Activated T-cell treated with anti-CD3 and anti-CD28 coated beads for 48 hours (primary cell): ENCODE measurements at regions not wholly inside any gene's neighbourhood (a gene's known extent, or its start where the extent isn't known, plus 50 kb on each side); places are given as distances from the start of the nearest gene placed in this dataset.

Experiments
- DNase-seq: peaks from one replicate; pipeline ENCODE4 v3.0.0-alpha.2; 2020; ENCODE audit warnings: low read depth

DNA sequence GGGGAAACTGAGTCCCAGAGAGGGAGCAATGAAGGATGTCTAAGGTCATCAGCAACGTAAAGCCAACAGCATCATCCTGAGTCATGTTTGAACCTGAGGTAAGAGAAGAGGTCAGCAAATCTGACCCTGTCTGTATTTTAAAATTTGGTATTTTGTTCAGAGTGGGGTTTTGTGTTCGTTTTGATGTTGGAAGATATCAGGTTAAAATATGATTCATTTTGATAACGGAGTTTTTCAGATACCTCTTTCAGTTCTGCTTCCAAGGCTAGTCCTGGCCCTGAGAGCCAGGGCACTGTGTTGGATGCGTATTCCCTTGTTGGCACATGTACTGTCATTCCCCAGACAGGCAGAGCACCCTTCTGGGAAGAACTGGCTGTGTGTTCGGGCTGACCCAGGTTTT lies 291.0 kb downstream of the NSG2 start:
- DNase-seq = no peak

DNA sequence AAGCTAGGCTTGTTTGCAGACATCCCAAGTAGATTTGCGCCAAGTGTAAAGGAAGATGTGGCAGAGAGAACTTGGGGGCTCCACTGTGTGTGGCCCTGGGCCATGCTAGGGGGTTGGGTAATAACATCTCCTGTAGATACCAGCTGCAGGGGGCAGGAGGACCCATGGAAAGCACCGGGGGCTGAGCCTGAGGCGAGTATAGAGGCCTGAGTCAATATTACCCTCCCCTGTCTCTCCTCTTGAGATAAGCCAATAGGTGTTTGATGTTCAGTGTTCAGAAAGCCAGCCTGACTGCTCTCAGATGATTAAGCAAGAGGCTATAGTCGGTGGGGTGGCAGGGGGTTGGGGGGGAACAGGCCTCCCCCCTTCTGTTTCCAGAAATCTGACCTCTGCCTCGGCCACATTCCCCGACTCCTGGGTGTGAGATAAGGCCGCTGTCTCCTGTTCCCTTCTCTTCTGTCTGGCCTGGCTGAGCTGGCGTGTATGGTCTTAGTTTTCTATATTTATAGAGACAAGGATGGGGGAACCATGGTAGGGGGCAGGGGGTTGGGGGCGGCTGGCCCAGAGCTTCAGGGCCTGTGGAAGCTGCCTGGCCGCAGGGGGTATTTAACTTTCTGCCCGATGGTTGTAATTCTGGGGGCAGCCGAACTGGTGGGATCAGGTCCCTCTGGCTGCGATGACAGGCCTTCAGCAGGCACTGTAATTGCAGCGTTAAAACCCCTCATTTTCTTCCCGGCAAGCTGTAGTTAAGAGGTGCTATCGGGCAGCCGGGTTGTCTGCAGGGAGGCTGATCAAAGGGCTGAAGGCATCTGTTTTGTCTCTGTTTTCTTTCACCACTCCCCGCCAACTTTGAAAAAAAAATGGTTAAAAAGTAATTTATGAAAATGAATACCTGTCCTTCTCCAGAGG lies 292.0 kb downstream of the NSG2 start:
- no peak for DNase-seq

DNA sequence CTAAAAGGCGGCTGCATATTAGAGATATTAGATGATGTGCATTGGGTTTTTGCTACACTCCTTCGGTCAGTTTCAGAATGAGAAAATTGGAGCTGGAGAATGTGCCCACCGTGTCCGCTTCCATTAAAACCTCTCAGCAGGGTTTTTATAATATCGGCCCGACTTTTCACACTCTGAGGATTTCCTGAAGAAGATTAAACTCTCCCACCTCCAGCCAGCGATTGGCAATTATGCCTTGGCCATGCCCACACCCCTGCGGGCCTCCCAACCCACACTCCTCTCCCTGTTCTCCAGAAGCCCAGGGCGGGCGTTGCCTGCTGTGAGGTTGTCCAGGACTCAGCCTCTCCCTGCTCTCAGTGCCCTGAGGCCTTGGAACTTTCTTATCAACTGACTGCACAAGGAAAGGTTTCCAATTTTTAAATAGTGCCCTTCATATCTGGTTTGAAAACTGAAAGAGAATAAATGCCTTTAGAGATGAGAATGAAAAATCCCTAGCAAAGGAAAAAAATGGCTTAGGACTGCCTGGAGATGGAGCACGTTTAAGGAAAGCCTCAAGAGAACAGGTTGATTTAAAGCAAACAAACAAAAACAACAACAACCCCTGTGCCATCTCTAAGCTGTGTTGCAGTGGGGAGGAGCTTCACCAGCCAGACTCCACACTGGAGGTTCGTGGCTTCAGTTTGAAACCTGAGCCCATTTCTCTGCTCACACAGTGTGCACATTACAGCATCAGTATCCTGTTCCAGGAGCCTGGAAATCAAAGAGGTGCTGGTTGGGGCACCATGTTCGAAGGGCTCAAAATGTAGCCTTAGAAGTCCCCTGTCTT lies 292.9 kb downstream of the NSG2 start:
- no peak for DNase-seq

DNA sequence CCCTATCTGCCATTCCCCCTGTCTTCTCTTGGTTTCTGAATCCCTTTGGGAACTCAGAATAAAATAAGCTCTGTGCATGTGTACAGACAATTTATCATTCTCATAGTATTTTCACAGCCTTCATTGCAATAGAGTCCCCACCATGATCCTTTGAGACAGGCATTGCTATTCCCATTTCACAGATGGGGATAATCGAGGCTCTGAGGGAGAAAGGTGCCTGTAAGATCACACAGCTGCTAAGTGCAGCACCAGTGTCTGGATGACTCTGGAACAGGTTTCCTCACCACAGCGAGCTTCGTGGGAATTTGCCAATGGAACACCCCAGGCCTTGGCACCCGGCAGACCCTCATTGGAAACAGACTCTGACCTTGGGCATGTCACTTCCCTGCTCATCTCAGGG lies 293.6 kb downstream of the NSG2 start:
- DNase-seq = no peak

DNA sequence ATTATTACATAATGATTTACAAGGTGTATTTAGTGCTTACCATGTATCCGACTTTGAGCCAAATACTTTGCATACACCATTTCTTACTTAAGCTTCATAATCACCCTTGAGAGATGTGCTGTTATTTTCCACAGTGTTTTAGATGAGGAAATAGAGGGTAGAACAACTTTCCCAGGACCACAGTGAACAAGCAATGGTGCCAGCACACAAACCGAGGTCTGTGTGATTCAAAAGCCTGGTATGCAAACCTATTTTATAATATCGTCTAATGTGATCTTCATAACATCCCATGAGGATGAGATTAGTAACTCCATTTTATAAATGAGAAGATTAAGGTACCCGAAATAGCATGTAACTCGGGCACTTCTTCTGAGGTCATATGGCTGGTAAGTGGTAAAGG lies 294.7 kb downstream of the NSG2 start:
- no peak for DNase-seq

DNA sequence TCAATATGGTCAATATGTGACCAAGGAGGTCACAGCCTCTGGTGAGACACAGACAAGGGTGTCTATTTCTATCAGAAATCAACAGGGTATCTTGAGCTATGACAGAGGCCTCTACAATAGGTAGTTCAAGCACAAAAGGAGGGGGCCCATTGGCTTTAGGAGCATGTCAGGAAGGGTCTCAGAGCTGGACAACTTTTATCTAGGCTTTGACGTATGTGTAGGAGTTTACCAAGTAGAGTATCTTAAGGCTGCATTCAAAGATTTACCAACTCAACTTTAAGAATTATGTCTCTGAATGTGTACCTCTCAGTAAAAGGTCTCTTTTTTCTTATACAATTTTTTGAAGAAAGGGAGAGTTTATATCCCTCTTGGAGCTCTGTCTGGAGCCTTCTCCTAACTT lies 297.2 kb downstream of the NSG2 start:
- no peak for DNase-seq

DNA sequence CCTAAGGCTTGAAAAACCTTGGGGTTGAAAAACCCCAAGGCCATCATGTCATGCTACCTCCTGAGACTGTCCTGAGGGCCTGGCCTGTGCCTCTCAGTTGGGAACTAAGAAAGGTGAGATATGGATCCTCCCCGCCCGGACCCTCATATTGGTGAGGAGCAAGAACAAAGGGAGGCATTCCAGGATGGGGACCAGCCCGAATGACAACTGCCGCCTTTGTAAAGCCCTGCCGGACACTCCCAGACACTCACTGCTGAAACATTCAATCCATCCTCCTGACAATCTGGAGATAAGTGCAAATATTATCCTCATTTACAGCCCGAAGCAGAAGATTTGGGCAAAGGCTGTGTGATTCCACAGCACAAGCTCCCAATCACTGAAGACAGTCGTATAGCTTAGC lies 298.3 kb downstream of the NSG2 start:
- DNase-seq = no peak

DNA sequence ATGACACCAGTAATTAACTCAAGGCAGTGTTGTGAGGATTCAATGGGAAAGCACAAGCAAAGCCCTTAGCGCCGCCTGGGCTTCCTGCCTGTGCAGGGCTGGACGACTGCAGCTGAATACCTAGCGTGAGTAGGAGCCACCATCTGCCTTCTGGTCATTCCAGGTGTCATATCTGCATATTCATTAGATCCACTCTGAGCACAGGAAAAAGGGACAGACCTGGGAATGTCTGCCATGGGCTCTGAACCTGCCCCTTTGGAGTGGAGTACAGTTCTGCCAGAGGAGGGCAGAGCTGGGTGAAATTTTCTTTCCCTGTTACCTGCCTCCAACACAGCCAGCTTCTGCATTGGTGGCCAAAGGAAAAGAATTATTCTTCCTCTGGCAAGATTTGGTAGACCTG lies 298.8 kb downstream of the NSG2 start:
- no peak for DNase-seq

DNA sequence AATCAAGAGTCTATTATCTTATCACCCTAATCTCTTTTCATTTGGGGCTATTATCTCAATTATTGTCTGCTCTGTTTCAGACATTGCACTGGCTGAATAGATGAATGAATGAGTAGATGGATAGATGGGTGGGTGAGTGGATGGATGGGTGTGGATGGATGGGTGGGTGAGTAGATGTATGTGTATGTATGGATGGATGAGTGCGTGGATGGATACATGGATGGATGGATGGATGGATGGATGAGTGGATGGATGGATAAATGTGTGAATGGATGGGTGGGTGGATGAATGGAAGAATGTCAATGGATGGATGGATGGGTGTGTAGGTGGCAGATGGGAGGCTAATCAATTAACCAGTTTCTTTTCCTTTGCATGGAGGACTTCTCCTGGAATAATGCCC lies 301.7 kb downstream of the NSG2 start:
- no peak for DNase-seq

DNA sequence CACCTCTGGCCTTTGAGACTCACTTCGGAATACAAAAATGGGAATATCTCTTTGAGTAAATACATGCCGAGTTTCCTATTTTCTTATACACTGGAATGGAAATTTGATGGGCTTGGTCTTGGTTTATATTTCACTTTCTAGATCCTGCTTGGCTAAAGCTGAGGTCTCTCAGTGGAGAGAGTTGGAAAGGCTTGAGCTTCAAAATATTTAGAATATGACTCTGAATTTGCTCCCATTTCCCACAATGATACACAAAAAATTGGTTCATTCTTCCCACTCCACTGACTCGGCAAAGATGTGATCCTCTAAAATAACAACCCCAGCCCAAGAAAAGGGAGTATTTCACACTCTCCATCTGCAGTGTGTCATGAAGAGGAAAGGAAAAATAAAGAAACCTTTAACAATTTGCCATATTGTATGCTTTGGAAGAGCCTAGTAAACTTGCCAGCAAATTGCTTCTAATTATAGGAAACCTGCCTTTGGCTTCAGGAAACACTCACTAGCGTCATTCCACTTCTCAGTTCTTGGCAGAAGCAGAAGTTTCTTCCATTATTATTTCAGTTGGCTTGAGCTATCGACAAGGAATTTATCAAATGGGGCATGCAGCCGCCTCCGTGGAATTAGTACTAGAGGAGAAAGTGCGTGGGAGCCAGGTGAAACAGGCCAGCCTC lies 302.9 kb downstream of the NSG2 start:
- no peak for DNase-seq

DNA sequence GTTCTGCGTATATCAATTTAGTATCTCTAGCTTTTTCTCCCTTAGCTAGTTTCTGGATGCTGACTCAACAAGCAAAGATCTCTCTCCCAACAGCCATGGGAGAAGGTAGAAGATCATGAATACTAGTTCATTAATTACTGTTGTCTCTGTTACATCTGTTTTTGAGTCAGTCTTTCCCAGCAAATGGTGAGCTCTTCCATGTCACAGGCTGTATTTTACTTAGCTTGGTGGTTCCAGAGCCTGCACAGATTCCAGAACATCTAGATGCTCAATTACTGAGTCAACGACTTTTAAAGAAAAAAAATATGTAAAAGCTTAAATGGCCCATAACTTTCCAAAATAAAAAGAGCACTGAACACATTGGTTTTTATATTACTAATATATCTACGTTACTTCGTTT lies 307.2 kb downstream of the NSG2 start:
- no peak for DNase-seq

DNA sequence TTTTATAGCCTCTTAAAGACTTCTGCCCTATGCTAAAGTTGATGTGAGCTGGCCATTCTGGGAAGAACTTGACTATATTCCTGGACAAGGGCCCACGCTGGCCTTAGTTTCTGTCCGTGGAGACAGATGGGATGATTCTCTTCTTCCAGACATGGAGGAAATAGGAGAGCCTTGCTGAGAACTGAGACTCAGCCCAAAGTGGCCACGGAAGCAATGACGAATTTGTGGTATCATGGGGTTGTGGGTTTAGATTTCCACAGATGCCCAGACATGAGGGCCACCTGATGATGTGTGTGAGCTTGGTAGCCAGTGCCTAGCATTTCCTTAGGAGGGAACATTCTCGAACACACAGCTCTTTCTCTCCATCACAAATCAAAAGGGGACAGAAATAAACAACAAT lies 309.1 kb downstream of the NSG2 start:
- DNase-seq = no peak

DNA sequence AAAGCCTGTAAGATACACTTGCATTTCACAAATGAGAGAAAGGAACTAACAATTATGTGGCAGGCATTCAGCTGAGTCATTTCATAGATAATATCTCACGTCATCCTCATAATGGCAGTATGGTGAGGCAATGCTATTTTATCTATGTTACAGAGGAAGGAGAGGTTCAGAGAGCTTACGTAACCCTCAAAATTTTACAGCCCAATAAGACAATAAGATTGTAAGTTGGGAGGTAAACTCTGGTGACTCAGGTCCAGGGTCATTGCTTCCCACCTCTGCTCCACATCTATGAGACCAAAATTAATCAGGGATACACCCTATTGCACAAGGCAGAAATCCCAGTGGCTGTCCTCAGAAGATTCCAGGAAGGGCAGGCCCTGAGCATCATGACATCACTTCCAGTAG lies 309.7 kb downstream of the NSG2 start:
- no peak for DNase-seq

DNA sequence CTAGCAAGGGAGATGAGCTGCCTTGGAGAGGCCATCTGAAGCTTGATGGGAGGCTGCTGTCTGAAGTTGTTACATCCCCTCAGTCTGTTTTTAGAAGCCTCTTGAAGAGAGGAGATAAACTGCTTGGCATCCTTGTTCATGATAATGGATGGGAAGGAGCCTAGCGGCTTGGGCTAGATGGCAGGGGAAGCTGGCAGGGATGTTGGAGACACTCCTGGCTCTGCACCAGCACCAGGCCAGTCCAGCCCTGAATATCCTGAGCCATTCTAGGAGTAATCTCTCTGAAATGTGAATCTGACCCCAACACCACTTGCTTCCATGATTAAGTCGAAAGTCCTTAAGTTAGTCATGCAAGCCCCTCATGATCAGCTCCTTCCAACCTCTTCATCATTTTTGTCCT lies 310.5 kb downstream of the NSG2 start:
- no peak for DNase-seq

DNA sequence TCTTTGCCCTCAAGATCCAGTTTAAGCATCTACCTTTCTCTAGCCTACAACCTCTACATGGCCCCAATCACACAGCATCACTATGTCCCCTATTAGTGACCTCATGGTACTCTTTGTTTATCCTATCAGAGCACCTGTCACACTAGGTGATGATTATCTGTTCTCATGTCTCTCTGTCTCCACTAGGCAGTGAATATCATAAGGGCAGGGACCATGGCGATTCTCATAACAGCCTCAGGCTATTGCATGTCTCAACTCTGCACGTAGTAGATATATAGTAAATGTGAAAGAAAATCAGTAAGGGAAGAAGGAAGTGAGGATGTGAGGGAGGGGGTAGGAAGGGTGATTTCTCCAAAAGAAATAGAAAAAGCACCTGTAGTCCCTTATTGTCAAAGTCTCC lies 311.0 kb downstream of the NSG2 start:
- no peak for DNase-seq

DNA sequence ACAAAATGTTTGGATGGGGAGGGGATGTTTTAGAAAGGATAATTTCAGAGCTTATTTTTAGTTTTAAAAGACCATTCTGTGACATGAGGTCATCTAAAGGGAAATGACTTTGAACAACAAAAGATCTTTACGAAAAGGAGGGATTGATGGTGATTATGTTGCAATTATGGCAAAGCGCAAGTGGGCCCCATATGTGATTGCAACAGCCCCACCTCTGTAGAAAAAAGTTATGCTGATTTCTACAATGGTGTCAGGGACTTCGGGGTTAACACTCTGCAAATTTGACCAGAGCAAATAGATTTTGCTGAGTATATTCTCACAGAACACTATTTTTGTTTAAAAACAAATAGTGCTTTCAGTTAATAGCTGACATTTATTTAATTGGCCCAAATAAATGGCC lies 312.8 kb downstream of the NSG2 start:
- no peak for DNase-seq

DNA sequence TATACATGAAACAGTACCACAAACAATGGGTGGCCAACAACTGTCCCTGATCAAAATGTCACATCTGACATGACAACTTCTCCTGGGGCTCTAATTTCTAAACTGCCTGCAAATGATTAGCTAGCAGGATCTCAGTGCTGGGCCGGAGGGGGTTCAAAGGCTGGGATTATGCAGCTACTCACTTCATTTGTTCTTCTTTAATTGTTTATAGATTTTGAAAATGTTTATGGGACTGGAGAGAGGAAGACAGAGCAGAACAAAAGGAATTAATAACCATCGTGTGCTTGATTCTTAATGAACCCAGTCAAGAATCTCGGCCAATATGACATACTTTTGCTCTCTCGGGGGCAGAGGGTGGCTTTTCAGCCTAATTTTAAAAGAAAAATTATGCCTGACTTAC lies 313.6 kb downstream of the NSG2 start:
- DNase-seq = no peak

DNA sequence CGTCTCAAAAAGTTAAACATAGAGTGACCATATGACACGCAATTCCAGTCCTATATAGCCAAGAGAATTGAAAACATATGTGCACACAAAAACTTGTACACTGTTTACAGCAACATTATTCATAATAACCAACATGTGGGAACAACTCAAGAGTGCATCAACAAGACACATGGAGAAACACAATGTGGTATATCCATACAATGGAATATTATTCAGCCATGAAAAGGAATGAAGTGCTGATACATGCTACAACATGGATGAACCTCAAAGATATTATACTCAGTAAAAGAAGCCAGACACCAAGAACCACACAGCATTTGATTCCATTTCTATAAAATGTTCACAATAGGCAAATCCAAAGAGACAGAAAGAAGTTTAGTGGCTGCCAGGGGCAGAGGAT lies 317.0 kb downstream of the NSG2 start:
- DNase-seq = no peak

DNA sequence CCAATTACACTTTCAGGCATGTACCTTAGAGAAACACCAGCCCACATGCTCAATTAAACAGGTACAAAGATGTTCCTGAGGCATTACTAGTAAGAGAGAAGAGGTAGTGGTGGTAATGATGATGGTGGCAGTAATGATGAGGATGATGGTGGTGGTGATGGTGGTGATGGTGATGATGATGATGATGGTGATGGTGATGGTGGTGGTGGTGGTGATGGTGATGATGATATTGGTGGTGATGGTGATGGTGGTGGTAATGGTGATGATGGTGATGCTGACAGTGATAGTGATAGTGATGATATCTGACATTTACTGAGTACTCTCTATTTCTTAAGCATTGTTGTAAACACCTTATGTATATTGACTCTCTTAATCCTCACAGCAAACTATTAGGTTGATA lies 318.4 kb downstream of the NSG2 start:
- no peak for DNase-seq

DNA sequence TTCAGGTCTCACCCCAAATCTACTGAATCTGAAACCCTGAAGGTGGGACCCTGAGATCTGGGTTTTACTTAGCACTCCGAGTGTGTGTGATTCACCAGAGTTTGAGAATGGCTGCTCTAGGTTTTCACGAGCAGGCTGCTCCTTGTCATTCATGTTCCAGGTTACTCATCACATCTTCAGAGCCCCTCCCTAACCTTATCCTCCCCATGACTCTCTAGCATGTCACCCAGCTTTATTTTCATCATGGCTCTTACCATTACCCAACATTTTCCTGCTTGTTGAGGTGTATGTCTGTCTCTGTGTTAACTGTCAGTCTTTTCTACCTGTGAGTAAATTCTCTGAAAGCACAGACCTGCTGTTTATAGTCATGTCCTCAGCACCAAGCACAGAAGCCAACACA lies 319.2 kb downstream of the NSG2 start:
- no peak for DNase-seq

DNA sequence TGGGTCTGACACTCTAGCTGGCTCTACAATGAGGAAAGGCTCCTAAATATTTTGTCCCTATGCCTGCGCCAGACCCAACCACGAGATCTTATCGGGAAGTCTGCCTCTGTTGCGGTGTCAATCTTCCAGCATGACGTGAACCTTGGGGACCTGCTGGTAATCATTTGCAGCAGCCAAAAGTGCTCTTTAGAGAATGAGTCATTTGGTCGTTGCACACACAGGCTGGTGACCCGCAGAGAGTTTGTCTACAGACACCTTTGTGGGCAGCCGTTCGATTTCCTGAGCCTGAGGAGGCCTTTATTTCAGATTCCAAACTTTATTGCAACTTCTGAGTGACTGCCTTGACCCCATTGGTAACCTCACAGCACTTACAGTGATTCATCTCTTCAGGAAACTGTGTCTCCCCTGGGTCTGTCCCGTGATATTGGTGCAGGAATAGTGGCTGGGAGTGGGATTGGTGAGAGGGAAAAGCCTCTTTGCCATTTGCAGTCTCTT lies 326.1 kb downstream of the NSG2 start:
- DNase-seq = no peak

DNA sequence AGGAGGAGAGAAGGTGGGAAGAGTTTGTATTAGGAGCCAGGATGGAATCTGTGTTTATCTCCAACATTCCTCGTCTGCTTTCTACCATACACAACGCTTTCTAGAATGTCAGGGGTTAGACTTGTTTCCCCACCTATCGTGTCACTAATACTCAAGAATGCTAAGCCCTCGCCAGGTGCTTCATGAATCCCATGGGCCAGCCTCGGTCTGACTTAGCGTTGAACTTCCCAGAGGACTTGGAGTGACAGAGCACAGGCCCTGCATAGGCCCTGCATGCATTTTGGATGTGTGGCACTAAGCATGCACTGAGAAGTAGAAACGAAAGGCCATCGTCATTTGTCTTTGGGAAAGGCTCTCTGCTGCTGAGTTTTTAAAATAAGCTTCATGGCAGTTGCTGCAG lies 328.7 kb downstream of the NSG2 start:
- no peak for DNase-seq

DNA sequence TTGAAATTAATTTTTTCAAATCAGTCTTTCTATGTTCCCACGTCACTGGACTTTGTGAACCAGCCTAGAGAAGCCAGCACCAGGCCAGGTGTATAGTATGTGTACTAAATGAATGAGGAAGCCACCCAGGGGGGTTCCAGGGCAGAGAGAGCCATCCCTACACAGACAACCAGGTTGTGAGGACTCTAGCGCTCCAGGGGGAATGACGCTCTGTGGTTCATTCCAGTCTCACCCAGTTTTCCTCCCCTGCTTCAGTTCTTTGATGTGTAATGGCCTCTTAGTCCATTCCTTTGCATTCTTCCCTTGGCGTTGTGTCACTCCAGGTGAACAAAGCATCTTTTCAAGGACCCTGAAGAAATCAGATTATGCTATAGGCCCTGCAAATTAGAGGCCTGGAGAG lies 330.6 kb downstream of the NSG2 start:
- no peak for DNase-seq
